ENCODE measurements at regions not wholly inside any gene's neighbourhood (a gene's known extent, or its start where the extent isn't known, plus 50 kb on each side); places are given as distances from the start of the nearest gene placed in this dataset.
"Not testable (repeated sequence)": the region's sequence is repeated elsewhere in the genome, so short reads cannot be mapped to it uniquely, and the experiment has no call there.

DNA sequence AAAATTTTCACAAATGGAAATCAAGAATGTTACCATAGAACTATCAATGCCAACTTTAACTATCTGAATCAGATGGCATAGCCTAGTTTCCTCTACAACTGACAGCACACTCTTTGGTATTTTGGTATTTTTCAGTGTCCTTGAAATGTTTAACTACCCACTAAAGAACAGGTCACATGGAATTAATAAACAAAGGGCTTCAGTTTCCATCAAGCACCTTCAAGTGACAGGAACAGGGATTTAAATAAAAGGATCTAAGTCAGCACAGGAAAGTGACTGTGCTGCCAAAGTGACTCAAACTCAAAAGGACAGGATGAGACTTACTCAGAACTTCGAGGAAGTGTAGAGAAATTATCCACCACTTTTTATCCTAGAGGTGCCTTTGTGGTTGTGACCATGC is 117.2 kb downstream of the FAM72B start:
- TF ChIP-seq, protein P1, sequence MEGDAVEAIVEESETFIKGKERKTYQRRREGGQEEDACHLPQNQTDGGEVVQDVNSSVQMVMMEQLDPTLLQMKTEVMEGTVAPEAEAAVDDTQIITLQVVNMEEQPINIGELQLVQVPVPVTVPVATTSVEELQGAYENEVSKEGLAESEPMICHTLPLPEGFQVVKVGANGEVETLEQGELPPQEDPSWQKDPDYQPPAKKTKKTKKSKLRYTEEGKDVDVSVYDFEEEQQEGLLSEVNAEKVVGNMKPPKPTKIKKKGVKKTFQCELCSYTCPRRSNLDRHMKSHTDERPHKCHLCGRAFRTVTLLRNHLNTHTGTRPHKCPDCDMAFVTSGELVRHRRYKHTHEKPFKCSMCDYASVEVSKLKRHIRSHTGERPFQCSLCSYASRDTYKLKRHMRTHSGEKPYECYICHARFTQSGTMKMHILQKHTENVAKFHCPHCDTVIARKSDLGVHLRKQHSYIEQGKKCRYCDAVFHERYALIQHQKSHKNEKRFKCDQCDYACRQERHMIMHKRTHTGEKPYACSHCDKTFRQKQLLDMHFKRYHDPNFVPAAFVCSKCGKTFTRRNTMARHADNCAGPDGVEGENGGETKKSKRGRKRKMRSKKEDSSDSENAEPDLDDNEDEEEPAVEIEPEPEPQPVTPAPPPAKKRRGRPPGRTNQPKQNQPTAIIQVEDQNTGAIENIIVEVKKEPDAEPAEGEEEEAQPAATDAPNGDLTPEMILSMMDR (IDR thresholded peaks at IDR 0.05): not testable (repeated sequence)
- TF ChIP-seq POLR2AphosphoS5, POLR2A (IDR thresholded peaks at IDR 0.05): not testable (repeated sequence)
